ENCODE measurements at regions not wholly inside any gene's neighbourhood (a gene's known extent, or its start where the extent isn't known, plus 50 kb on each side); places are given as distances from the start of the nearest gene placed in this dataset.
"Not testable (repeated sequence)": the region's sequence is repeated elsewhere in the genome, so short reads cannot be mapped to it uniquely, and the experiment has no call there.

GRCh38 chr6:86205980-86206379, 563.3 kb upstream of the SYNCRIP start:
- DNase-seq = no peak

- DNase-seq = no peak
Observed at GRCh38 chr6:86203044-86203443, 560.4 kb upstream of the SYNCRIP start.

- no peak for DNase-seq
Observed at GRCh38 chr6:86193821-86194220, 551.1 kb upstream of the SYNCRIP start.

- peak; percentile 11 for DNase-seq
Observed at GRCh38 chr6:86192123-86192522, 549.4 kb upstream of the SYNCRIP start.

GRCh38 chr6:86175149-86175548, 532.5 kb upstream of the SYNCRIP start:
- not testable (repeated sequence) for DNase-seq

GRCh38 chr6:86154852-86155251, 512.2 kb upstream of the SYNCRIP start:
- DNase-seq = no peak

- DNase-seq = no peak
Observed at GRCh38 chr6:86153521-86153920, 510.8 kb upstream of the SYNCRIP start.

- no peak for DNase-seq
Observed at GRCh38 chr6:86152546-86152945, 509.9 kb upstream of the SYNCRIP start.

- DNase-seq = no peak
Observed at GRCh38 chr6:86148586-86148985, 505.9 kb upstream of the SYNCRIP start.

GRCh38 chr6:86147859-86148258, 505.2 kb upstream of the SYNCRIP start:
- no peak for DNase-seq

GRCh38 chr6:86147311-86147710, 504.6 kb upstream of the SYNCRIP start:
- no peak for DNase-seq

GRCh38 chr6:86146751-86147150, 504.1 kb upstream of the SYNCRIP start:
- DNase-seq = not testable (repeated sequence)

- no peak for DNase-seq
Observed at GRCh38 chr6:86142326-86142725, 499.6 kb upstream of the SYNCRIP start.

- no peak for DNase-seq
Observed at GRCh38 chr6:86128130-86128814, 485.6 kb upstream of the SYNCRIP start.

GRCh38 chr6:86122086-86122485, 479.4 kb upstream of the SYNCRIP start:
- DNase-seq = no peak

- DNase-seq = no peak
Observed at GRCh38 chr6:86118271-86118670, 475.6 kb upstream of the SYNCRIP start.

- no peak for DNase-seq
Observed at GRCh38 chr6:86107985-86108384, 465.3 kb upstream of the SYNCRIP start.

GRCh38 chr6:86087954-86088353, 445.3 kb upstream of the SYNCRIP start:
- no peak for DNase-seq

- no peak for DNase-seq
Observed at GRCh38 chr6:86079938-86080337, 437.3 kb upstream of the SYNCRIP start.

- no peak for DNase-seq
Observed at GRCh38 chr6:86070151-86070550, 427.5 kb upstream of the SYNCRIP start.

- DNase-seq = not testable (repeated sequence)
Observed at GRCh38 chr6:86065002-86065401, 422.3 kb upstream of the SYNCRIP start.

- DNase-seq = not testable (repeated sequence)
Observed at GRCh38 chr6:86057293-86057980, 414.8 kb upstream of the SYNCRIP start.

GRCh38 chr6:86045038-86045437, 402.4 kb upstream of the SYNCRIP start:
- no peak for DNase-seq

GRCh38 chr6:86042214-86042613, 399.5 kb upstream of the SYNCRIP start:
- no peak for DNase-seq

- DNase-seq = no peak
Observed at GRCh38 chr6:86031713-86032112, 389.0 kb upstream of the SYNCRIP start.

Data from dermis blood vessel endothelial cell (primary cell).